ENCODE measurements at regions not wholly inside any gene's neighbourhood (a gene's known extent, or its start where the extent isn't known, plus 50 kb on each side); places are given as distances from the start of the nearest gene placed in this dataset.

GRCh38 chr10:131753336-131753735, 147.5 kb upstream of the PPP2R2D start:
- TF ChIP-seq CTCF (IDR thresholded peaks at IDR 0.05; ENCODE audit: insufficient read depth, low read length, poor library complexity, severe bottlenecking) = no peak
- no peak for DNase-seq (ENCODE audit: extremely low read depth, insufficient read length)
- H3K27me3 ChIP-seq (replicated peaks; ENCODE audit: control insufficient read depth, insufficient read depth, low read length) = no peaks in the 10 kb centered on the region
- H3K36me3 ChIP-seq (ENCODE audit: control insufficient read depth, insufficient read depth, low read length) = no peaks in the 10 kb centered on the region
- H3K4me3 ChIP-seq (replicated peaks; ENCODE audit: low read depth, low read length) = no peak overlapping the region

- no peak overlapping the region for H3K4me3 ChIP-seq (replicated peaks; ENCODE audit: low read depth, low read length)
- no peak for DNase-seq (ENCODE audit: extremely low read depth, insufficient read length)
- no peaks in the 10 kb centered on the region for H3K27me3 ChIP-seq (replicated peaks; ENCODE audit: control insufficient read depth, insufficient read depth, low read length)
- TF ChIP-seq CTCF (IDR thresholded peaks at IDR 0.05; ENCODE audit: insufficient read depth, low read length, poor library complexity, severe bottlenecking) = no peak
- no peaks in the 10 kb centered on the region for H3K36me3 ChIP-seq (ENCODE audit: control insufficient read depth, insufficient read depth, low read length)
Measured at GRCh38 chr10:131755200-131755599, 145.6 kb upstream of the PPP2R2D start.

DNA sequence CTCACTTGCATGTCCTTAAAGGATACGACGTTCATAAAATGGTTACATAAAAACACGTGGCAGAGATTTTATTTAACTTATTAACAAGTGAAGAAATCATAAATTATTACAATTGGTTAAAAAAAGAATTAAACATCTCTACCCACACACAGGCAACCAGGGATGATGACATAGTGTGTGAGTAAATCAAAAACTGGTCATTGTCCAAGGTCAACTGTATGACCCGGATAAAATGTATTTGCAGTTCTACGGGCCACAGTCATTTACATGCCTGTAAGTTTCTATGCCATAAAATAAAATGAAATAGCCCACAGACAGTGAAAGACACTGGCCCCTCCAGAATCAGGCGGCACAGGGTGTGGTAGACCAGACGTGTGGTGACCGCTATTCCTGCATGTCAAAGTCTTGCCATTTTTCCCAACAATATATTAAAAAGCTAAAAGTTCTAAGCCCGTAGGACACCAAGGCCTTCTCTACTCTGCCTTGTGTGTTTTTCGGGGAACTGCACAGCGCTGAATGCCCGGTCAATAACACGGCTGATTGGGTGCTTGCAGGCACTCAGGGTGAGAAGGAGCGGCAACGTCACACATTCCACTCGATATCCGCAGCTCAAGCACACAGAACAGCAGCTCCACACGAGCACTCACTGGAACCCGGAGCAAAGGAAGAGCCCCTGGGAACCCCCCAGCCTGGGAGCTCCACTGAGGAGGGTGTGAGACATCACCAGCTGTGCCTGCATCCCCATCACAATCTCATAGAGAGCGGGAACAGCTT, 143.3 kb upstream of the PPP2R2D start:
- Histone ChIP-seq H3K27me3 (replicated peaks; ENCODE audit: control insufficient read depth, insufficient read depth, low read length) (no peaks in the 10 kb centered on the region), H3K36me3 (ENCODE audit: control insufficient read depth, insufficient read depth, low read length) (no peaks in the 10 kb centered on the region), H3K4me3 (replicated peaks; ENCODE audit: low read depth, low read length) (no peak overlapping the region)
- no peak for DNase-seq (ENCODE audit: extremely low read depth, insufficient read length)
- TF ChIP-seq CTCF (IDR thresholded peaks at IDR 0.05; ENCODE audit: insufficient read depth, low read length, poor library complexity, severe bottlenecking) = no peak

DNA sequence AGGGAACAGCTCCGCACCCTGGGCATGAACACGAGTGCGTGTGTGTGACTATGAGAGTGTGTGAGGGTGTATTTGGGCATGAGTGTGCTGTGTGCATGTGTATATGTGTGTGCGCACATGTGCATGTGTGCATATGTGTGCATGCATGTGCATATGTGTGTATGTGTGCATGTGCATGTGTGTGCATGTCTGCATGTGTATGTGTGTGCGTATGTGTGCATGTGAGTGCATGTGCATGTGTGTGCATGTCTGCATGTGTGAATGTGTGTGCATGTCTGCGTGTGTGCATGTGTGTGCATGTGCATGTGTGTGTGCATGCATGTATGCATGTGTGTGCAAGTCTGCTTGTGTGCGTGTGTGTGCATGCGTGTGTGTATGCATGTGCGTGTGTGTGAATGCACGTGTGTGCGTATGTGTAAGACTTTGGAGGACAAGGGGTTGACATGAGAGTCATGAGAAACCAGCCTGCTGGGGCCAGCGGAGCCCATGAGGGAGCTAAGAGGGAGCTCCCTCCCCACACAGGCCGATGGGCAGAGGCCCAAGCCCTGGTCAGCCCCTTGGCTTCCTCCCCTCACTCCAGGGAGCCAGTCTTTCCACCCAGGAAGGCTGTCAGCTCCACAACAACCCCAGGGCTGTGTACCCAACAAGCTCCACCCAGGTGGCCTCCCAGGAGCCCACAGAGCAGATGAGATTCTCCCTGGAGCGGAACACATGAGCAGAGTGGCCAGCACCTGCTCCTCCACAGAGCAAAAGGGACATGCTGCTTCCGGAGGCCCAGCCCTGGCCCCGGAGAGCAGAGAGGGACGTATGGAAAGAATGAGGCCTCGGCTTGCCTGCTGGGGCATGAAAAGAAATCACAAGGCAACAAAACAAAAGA, 142.5 kb upstream of the PPP2R2D start:
- no peak for TF ChIP-seq CTCF (IDR thresholded peaks at IDR 0.05; ENCODE audit: insufficient read depth, low read length, poor library complexity, severe bottlenecking)

DNA sequence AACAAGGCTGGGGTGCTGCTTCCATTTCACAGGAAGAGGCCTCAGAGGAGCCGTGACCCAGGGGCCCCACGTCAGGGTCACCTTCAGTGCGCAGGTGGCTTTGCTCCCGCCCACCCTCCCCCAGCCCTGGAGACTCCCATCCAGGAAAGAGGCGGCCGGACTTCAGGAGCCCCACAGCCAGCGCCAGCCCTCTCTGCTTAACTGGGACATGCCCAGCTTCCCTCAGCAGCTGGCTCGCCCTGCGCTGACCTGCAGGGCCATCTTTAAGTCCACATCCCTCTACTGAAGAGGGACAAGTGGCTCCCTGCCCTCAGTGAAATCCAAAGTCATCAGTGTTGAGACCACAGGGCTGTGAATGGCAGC, 141.9 kb upstream of the PPP2R2D start:
- Histone ChIP-seq H3K36me3 (ENCODE audit: control insufficient read depth, insufficient read depth, low read length) (no peaks in the 10 kb centered on the region), H3K4me3 (replicated peaks; ENCODE audit: low read depth, low read length) (no peak overlapping the region), H3K27me3 (replicated peaks; ENCODE audit: control insufficient read depth, insufficient read depth, low read length) (no peaks in the 10 kb centered on the region)
- DNase-seq (ENCODE audit: extremely low read depth, insufficient read length) = no peak
- TF ChIP-seq CTCF (IDR thresholded peaks at IDR 0.05; ENCODE audit: insufficient read depth, low read length, poor library complexity, severe bottlenecking) = no peak

More for the DNA sequence above, 142.5 kb upstream of the PPP2R2D start:
- H3K36me3 ChIP-seq (ENCODE audit: control insufficient read depth, insufficient read depth, low read length) = no peaks in the 10 kb centered on the region
- H3K27me3 ChIP-seq (replicated peaks; ENCODE audit: control insufficient read depth, insufficient read depth, low read length) = no peaks in the 10 kb centered on the region
- no peak overlapping the region for H3K4me3 ChIP-seq (replicated peaks; ENCODE audit: low read depth, low read length)
- DNase-seq (ENCODE audit: extremely low read depth, insufficient read length) = no peak

Measured in GM06990 (cell line).